ENCODE measurements at regions not wholly inside any gene's neighbourhood (a gene's known extent, or its start where the extent isn't known, plus 50 kb on each side); places are given as distances from the start of the nearest gene placed in this dataset.

- no CpG with 5 or more reads among the region's 4 CpGs for WGBS (ENCODE audit: insufficient coverage, low lambda C conversion rate)
- no peaks in the 10 kb centered on the region for H3K27me3 ChIP-seq (ENCODE audit: control insufficient read depth, insufficient read depth, low read length)
- H3K4me3 ChIP-seq (ENCODE audit: low read length) = no peak overlapping the region
- H3K9me3 ChIP-seq (ENCODE audit: control insufficient read depth, low read depth, low read length) = no peaks in the 10 kb centered on the region
- peaks cover 4% of the 10 kb centered on the region for H3K4me1 ChIP-seq (ENCODE audit: control insufficient read depth, insufficient read depth, low read length)
- no peak for DNase-seq
- no peak overlapping the region for H3K27ac ChIP-seq (ENCODE audit: low read length)
- H3K36me3 ChIP-seq (ENCODE audit: control insufficient read depth, insufficient read depth, low read length) = no peaks in the 10 kb centered on the region
These were observed 122.0 kb upstream of the HES1 start for GRCh38 chr3:194013928-194014327.

GRCh38 chr3:194014756-194015155, 121.2 kb upstream of the HES1 start:
- DNase-seq = no peak
- Histone ChIP-seq H3K27ac (ENCODE audit: low read length) (no peak overlapping the region), H3K4me3 (ENCODE audit: low read length) (no peak overlapping the region), H3K27me3 (ENCODE audit: control insufficient read depth, insufficient read depth, low read length) (no peaks in the 10 kb centered on the region), H3K4me1 (ENCODE audit: control insufficient read depth, insufficient read depth, low read length) (no peaks in the 10 kb centered on the region), H3K9me3 (ENCODE audit: control insufficient read depth, low read depth, low read length) (no peaks in the 10 kb centered on the region), H3K36me3 (ENCODE audit: control insufficient read depth, insufficient read depth, low read length) (no peaks in the 10 kb centered on the region)
- WGBS (ENCODE audit: insufficient coverage, low lambda C conversion rate) = no CpG with 5 or more reads among the region's 4 CpGs

GRCh38 chr3:194019398-194020165, 116.4 kb upstream of the HES1 start:
- no peaks in the 10 kb centered on the region for H3K9me3 ChIP-seq (ENCODE audit: control insufficient read depth, low read depth, low read length)
- no peaks in the 10 kb centered on the region for H3K36me3 ChIP-seq (ENCODE audit: control insufficient read depth, insufficient read depth, low read length)
- 100% methylated on average over 2 of the region's 10 CpGs for WGBS (ENCODE audit: insufficient coverage, low lambda C conversion rate)
- H3K4me3 ChIP-seq (ENCODE audit: low read length) = no peak overlapping the region
- DNase-seq = no peak
- no peak overlapping the region for H3K27ac ChIP-seq (ENCODE audit: low read length)
- H3K27me3 ChIP-seq (ENCODE audit: control insufficient read depth, insufficient read depth, low read length) = no peaks in the 10 kb centered on the region
- no peaks in the 10 kb centered on the region for H3K4me1 ChIP-seq (ENCODE audit: control insufficient read depth, insufficient read depth, low read length)

GRCh38 chr3:194022052-194022451, 113.9 kb upstream of the HES1 start:
- no peaks in the 10 kb centered on the region for H3K27me3 ChIP-seq (ENCODE audit: control insufficient read depth, insufficient read depth, low read length)

GRCh38 chr3:194022816-194023215, 113.1 kb upstream of the HES1 start:
- H3K4me3 ChIP-seq (ENCODE audit: low read length) = no peak overlapping the region
- WGBS (ENCODE audit: insufficient coverage, low lambda C conversion rate) = no CpG with 5 or more reads among the region's 5 CpGs
- no peaks in the 10 kb centered on the region for H3K9me3 ChIP-seq (ENCODE audit: control insufficient read depth, low read depth, low read length)
- H3K27me3 ChIP-seq (ENCODE audit: control insufficient read depth, insufficient read depth, low read length) = no peaks in the 10 kb centered on the region
- H3K36me3 ChIP-seq (ENCODE audit: control insufficient read depth, insufficient read depth, low read length) = no peaks in the 10 kb centered on the region
- no peaks in the 10 kb centered on the region for H3K4me1 ChIP-seq (ENCODE audit: control insufficient read depth, insufficient read depth, low read length)
- DNase-seq = peak in 1 of 2 donors; percentile 57
- no peak overlapping the region for H3K27ac ChIP-seq (ENCODE audit: low read length)

More at GRCh38 chr3:194022052-194022451, 113.9 kb upstream of the HES1 start:
- Histone ChIP-seq H3K9me3 (ENCODE audit: control insufficient read depth, low read depth, low read length) (no peaks in the 10 kb centered on the region), H3K4me3 (ENCODE audit: low read length) (no peak overlapping the region), H3K36me3 (ENCODE audit: control insufficient read depth, insufficient read depth, low read length) (no peaks in the 10 kb centered on the region), H3K27ac (ENCODE audit: low read length) (no peak overlapping the region), H3K4me1 (ENCODE audit: control insufficient read depth, insufficient read depth, low read length) (no peaks in the 10 kb centered on the region)
- DNase-seq = no peak
- no CpG with 5 or more reads among the region's 2 CpGs for WGBS (ENCODE audit: insufficient coverage, low lambda C conversion rate)

- H3K4me3 ChIP-seq (ENCODE audit: low read length) = no peak overlapping the region
These were observed 112.3 kb upstream of the HES1 start for GRCh38 chr3:194023501-194024280.

GRCh38 chr3:194025119-194025518, 110.8 kb upstream of the HES1 start:
- peaks cover 11% of the 10 kb centered on the region for H3K4me1 ChIP-seq (ENCODE audit: control insufficient read depth, insufficient read depth, low read length)
- H3K9me3 ChIP-seq (ENCODE audit: control insufficient read depth, low read depth, low read length) = no peaks in the 10 kb centered on the region
- WGBS (ENCODE audit: insufficient coverage, low lambda C conversion rate) = no CpG with 5 or more reads among the region's 5 CpGs
- H3K27ac ChIP-seq (ENCODE audit: low read length) = no peak overlapping the region
- no peaks in the 10 kb centered on the region for H3K36me3 ChIP-seq (ENCODE audit: control insufficient read depth, insufficient read depth, low read length)
- H3K4me3 ChIP-seq (ENCODE audit: low read length) = no peak overlapping the region
- no peaks in the 10 kb centered on the region for H3K27me3 ChIP-seq (ENCODE audit: control insufficient read depth, insufficient read depth, low read length)
- DNase-seq = no peak

More at GRCh38 chr3:194023501-194024280, 112.3 kb upstream of the HES1 start:
- Histone ChIP-seq H3K27ac (ENCODE audit: low read length) (no peak overlapping the region), H3K36me3 (ENCODE audit: control insufficient read depth, insufficient read depth, low read length) (no peaks in the 10 kb centered on the region), H3K27me3 (ENCODE audit: control insufficient read depth, insufficient read depth, low read length) (no peaks in the 10 kb centered on the region), H3K9me3 (ENCODE audit: control insufficient read depth, low read depth, low read length) (no peaks in the 10 kb centered on the region), H3K4me1 (ENCODE audit: control insufficient read depth, insufficient read depth, low read length) (no peaks in the 10 kb centered on the region)
- no peak for DNase-seq
- WGBS (ENCODE audit: insufficient coverage, low lambda C conversion rate) = 100% methylated on average over 1 of the region's 9 CpGs

GRCh38 chr3:194025951-194026350, 110.0 kb upstream of the HES1 start:
- no peaks in the 10 kb centered on the region for H3K9me3 ChIP-seq (ENCODE audit: control insufficient read depth, low read depth, low read length)
- peaks cover 14% of the 10 kb centered on the region for H3K4me1 ChIP-seq (ENCODE audit: control insufficient read depth, insufficient read depth, low read length)
- H3K4me3 ChIP-seq (ENCODE audit: low read length) = no peak overlapping the region
- no peaks in the 10 kb centered on the region for H3K27me3 ChIP-seq (ENCODE audit: control insufficient read depth, insufficient read depth, low read length)
- no peaks in the 10 kb centered on the region for H3K36me3 ChIP-seq (ENCODE audit: control insufficient read depth, insufficient read depth, low read length)
- WGBS (ENCODE audit: insufficient coverage, low lambda C conversion rate) = 100% methylated on average over 1 of the region's 3 CpGs
- H3K27ac ChIP-seq (ENCODE audit: low read length) = no peak overlapping the region
- no peak for DNase-seq

GRCh38 chr3:194028434-194029004, 107.4 kb upstream of the HES1 start:
- Histone ChIP-seq H3K4me3 (ENCODE audit: low read length) (no peak overlapping the region), H3K27me3 (ENCODE audit: control insufficient read depth, insufficient read depth, low read length) (no peaks in the 10 kb centered on the region), H3K36me3 (ENCODE audit: control insufficient read depth, insufficient read depth, low read length) (no peaks in the 10 kb centered on the region), H3K4me1 (ENCODE audit: control insufficient read depth, insufficient read depth, low read length) (peaks cover 19% of the 10 kb centered on the region), H3K27ac (ENCODE audit: low read length) (no peak overlapping the region), H3K9me3 (ENCODE audit: control insufficient read depth, low read depth, low read length) (no peaks in the 10 kb centered on the region)
- no peak for DNase-seq
- no CpG with 5 or more reads among the region's 2 CpGs for WGBS (ENCODE audit: insufficient coverage, low lambda C conversion rate)

- no peaks in the 10 kb centered on the region for H3K9me3 ChIP-seq (ENCODE audit: control insufficient read depth, low read depth, low read length)
- peak in 1 of 2 donors; percentile 48 for DNase-seq
- H3K4me3 ChIP-seq (ENCODE audit: low read length) = no peak overlapping the region
- H3K27me3 ChIP-seq (ENCODE audit: control insufficient read depth, insufficient read depth, low read length) = no peaks in the 10 kb centered on the region
- no peaks in the 10 kb centered on the region for H3K36me3 ChIP-seq (ENCODE audit: control insufficient read depth, insufficient read depth, low read length)
- H3K27ac ChIP-seq (ENCODE audit: low read length) = no peak overlapping the region
- peaks cover 29% of the 10 kb centered on the region for H3K4me1 ChIP-seq (ENCODE audit: control insufficient read depth, insufficient read depth, low read length)
These were observed 106.1 kb upstream of the HES1 start for GRCh38 chr3:194029846-194030245.

Measured in large intestine (tissue), 3 donors.